Lower leg skin (tissue), 4 donors: ENCODE measurements at regions not wholly inside any gene's neighbourhood (a gene's known extent, or its start where the extent isn't known, plus 50 kb on each side); places are given as distances from the start of the nearest gene placed in this dataset.

Source experiments
- DNase-seq, 2 donors: peaks; one replicate each; pipeline ENCODE4 v3.0.0-alpha.2; 2019; ENCODE audit warnings: low spot score in 2 of 2
- H3K4me3 ChIP-seq: fragments of 200-600 bp; sonication (generic); 2 replicates; pipeline ENCODE4 v1.5.1; 2017; ENCODE audit warnings: mild to moderate bottlenecking, low read depth; ENCODE audit not compliant: poor library complexity, severe bottlenecking
- POLR2A ChIP-seq, 2 donors: fragments of 450-650 bp; IDR thresholded peaks; one replicate each; pipeline ENCODE4 v1.6.1; 2016 to 2017; ENCODE audit warnings: antibody characterized with exemption in 2 of 2, mild to moderate bottlenecking in 1 of 2, moderate library complexity in 1 of 2
- WGBS, 2 donors: methylation state at CpG; one replicate each; pipeline ENCODE4 v1.1.5; 2018; 5-methylcytosine and 5-hydroxymethylcytosine counted together
- intact Hi-C: fragments of 100-400 bp; cut with DNase I; formaldehyde crosslinking; loops from one replicate; pipeline ENCODE4 v1.15.0; 2023; ENCODE audit warnings: low total_unique reads
- TF ChIP-seq, protein P1 (sequence below), 3 donors: fragments of 450-650 bp; IDR thresholded peaks; one replicate each; pipeline ENCODE4 v1.5.1; 2016; ENCODE audit warnings: antibody characterized with exemption in 3 of 3, mild to moderate bottlenecking in 3 of 3, moderate library complexity in 2 of 3

DNA sequence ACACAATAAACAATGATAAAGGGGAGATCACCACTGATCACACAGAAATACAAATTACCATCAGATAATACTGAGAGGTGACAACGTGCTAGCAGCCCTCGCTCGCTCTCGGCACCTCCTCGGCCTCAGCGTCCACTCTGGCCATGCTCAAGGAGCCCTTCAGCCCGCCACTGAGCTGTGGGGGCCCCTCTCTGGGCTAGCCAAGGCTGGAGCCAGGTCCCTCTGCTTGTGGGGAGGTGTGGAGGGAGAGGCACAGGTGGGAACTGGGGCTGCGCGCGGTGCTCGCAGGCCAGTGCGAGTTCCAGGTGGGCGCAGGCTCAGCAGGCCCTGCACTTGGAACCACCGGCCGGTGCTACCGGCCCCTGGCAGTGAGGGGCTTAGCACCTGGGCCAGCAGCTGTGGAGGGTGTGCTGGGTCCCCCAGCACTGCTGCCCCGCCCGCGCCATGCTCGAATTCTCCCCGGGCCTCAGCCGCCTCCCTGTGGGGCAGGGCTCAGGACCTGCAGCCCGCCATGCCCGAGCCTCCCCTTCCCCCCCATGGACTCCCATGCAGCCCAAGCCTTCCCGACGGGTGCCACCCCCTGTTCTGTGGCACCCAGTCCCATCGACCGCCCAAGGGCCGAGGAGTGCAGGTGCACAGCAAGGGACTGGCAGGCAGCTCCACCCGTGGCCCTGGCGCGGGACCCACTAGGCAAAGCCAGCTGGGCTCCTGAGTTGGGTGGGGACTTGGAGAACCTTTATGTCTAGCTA, 340.0 kb upstream of the GULP1 start:
- no peak for TF ChIP-seq POLR2A (IDR thresholded peaks at IDR 0.05)
- TF ChIP-seq, protein P1, sequence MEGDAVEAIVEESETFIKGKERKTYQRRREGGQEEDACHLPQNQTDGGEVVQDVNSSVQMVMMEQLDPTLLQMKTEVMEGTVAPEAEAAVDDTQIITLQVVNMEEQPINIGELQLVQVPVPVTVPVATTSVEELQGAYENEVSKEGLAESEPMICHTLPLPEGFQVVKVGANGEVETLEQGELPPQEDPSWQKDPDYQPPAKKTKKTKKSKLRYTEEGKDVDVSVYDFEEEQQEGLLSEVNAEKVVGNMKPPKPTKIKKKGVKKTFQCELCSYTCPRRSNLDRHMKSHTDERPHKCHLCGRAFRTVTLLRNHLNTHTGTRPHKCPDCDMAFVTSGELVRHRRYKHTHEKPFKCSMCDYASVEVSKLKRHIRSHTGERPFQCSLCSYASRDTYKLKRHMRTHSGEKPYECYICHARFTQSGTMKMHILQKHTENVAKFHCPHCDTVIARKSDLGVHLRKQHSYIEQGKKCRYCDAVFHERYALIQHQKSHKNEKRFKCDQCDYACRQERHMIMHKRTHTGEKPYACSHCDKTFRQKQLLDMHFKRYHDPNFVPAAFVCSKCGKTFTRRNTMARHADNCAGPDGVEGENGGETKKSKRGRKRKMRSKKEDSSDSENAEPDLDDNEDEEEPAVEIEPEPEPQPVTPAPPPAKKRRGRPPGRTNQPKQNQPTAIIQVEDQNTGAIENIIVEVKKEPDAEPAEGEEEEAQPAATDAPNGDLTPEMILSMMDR (IDR thresholded peaks at IDR 0.05): no peak
- intact Hi-C loops: no loop called here
- H3K4me3 ChIP-seq: no peak overlapping the region
- DNase-seq: peak in 1 of 2 donors; percentile 83
- 93 to 96% methylated on average over 13 to 29 of the region's 32 CpGs for WGBS, 2 donors

DNA sequence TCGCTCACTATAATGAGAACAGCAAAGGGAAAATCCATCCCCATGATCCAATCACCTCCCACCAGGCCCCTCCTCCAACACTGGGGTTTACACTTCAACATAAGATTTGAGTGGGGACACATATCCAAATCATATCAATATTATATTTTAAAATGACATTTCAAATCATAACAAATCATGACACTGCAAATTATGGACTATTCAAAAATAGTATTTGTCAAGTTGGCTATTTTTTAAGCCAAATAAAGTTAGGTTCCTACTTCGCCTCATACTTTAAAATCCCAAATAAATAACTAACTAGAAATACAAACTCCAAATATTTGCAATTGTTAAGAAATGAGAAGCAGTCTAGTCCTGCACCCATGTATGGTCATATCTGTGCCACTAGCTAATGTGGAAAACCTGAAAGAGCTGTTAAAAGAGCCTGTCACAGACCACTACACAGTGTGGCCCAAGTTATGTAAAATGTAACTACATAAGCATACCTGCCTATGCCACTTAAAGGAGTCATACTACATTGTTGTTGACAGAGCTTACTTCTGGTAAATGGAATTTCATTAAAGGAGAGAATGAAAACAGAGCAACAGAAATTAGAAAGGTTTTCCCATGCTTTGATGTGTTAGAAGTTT, 334.7 kb upstream of the GULP1 start:
- WGBS, 2 donors: 84 to 89% methylated on average over 2 of the region's 2 CpGs
- no peak overlapping the region for H3K4me3 ChIP-seq
- TF ChIP-seq, protein P1 (IDR thresholded peaks at IDR 0.05): no peak
- no peak for TF ChIP-seq POLR2A (IDR thresholded peaks at IDR 0.05)
- intact Hi-C loops: no loop called here
- no peak for DNase-seq

DNA sequence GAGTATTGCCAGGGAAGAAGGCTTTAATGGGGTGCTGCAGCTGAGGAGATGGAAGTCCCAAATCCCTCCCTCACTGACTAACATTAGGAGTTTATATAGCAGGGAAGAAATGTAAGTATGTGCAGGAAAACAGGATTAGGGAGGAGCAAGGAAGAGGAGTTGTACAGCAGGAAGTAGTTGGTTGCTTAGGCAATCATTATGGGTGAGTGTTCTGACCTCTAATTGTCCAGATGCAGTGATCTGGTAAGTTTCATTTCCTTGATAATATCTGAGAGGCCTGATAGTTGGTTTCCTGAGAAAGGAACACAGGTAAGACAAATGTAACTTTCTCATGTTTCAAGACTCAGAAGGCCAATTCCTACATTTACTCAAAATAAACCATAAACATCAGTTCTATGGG, 331.9 kb upstream of the GULP1 start:
- no peak for DNase-seq
- intact Hi-C loops: no loop called here
- no peak overlapping the region for H3K4me3 ChIP-seq
- TF ChIP-seq, protein P1 (IDR thresholded peaks at IDR 0.05): no peak
- TF ChIP-seq POLR2A (IDR thresholded peaks at IDR 0.05): no peak

DNA sequence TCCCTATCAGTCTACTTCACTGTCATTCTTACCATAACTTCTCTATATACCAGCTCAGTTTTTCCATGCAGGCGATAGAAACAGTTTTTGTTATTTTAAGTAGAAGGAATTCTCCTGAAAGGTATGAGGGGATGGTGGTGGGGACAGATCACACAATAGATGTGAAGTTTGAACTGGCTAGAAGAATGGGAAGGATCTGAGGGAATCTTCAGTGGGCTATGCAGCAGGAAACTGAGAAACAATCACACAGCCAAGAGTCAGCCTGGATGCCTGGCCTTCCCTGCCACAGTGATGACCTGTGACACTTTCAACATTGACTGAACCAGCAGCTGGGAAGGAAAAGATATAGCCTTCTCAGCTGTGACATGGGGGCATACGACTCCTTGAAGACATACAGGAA, 329.1 kb upstream of the GULP1 start:
- no peak overlapping the region for H3K4me3 ChIP-seq
- intact Hi-C loops: no loop called here
- WGBS, 2 donors: 86 to 89% methylated on average over 2 of the region's 2 CpGs
- no peak for TF ChIP-seq POLR2A (IDR thresholded peaks at IDR 0.05)
- TF ChIP-seq, protein P1 (IDR thresholded peaks at IDR 0.05): no peak
- DNase-seq: no peak

DNA sequence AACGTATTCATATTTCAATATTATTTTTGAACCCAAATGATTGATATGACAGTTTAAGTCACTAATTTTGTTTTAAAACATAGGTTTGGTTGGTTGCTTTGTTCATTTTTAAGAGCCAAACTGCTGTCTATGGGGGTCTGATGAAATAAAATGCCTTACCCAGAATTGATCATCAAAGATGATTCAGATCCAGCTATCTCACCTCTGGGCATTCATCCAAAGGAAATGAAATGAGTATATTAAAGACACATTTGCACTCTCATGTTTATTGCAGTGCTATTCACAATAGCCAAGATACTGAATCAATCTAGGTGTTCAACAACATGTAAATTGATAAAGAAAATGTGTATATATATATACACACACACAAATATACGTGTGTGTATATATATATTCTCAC, 326.9 kb upstream of the GULP1 start:
- no peak for DNase-seq
- H3K4me3 ChIP-seq: no peak overlapping the region
- intact Hi-C loops: no loop called here
- 87% methylated on average over 2 of the region's 2 CpGs for WGBS, 2 donors
- no peak for TF ChIP-seq POLR2A (IDR thresholded peaks at IDR 0.05)
- TF ChIP-seq, protein P1 (IDR thresholded peaks at IDR 0.05): no peak
